Mucosa of descending colon (tissue), 3 donors: ENCODE measurements at regions not wholly inside any gene's neighbourhood (a gene's known extent, or its start where the extent isn't known, plus 50 kb on each side); places are given as distances from the start of the nearest gene placed in this dataset.
"Not testable (repeated sequence)": the region's sequence is repeated elsewhere in the genome, so short reads cannot be mapped to it uniquely, and the experiment has no call there.

ENCODE experiments used
- ATAC-seq: fragments of 200-7000 bp; cut with Tn5 transposase; one replicate; pipeline ENCODE4 v1.9.1; 2020; ENCODE audit warnings: mild to moderate bottlenecking, moderate library complexity
- DNase-seq, 3 donors: peaks; one replicate each; pipeline ENCODE4 v3.0.0-alpha.2; 2020
- H3K36me3 ChIP-seq: fragments of 200-600 bp; one replicate; pipeline ENCODE4 v1.8.0; 2021; ENCODE audit warnings: low read depth, mild to moderate bottlenecking
- H3K4me1 ChIP-seq: fragments of 200-600 bp; one replicate; pipeline ENCODE4 v1.8.0; 2021; ENCODE audit warnings: low read depth, mild to moderate bottlenecking
- H3K4me3 ChIP-seq: fragments of 200-600 bp; one replicate; pipeline ENCODE4 v1.8.0; 2021; ENCODE audit warnings: mild to moderate bottlenecking
- H3K9me3 ChIP-seq: fragments of 200-600 bp; one replicate; pipeline ENCODE4 v1.8.0; 2021; ENCODE audit warnings: mild to moderate bottlenecking
- intact Hi-C, 2 donors: fragments of 100-400 bp; cut with DNase I in 1 of 2; cut with micrococcal nuclease in 1 of 2; formaldehyde crosslinking; loops; one replicate each; pipeline versions ENCODE4 v1.11.0 to v1.11.1; 2022; cut with DNase I, micrococcal nuclease
- TF ChIP-seq, protein P1 (sequence below): fragments of 200-600 bp; IDR thresholded peaks from one replicate; pipeline ENCODE4 v1.8.0; 2022; ENCODE audit warnings: antibody characterized with exemption, mild to moderate bottlenecking
- donor health status: DM: no; HTN: no; CAD: no; lungs with moderate emphysema.
- donor health status: DM: no; HTN: no; CAD: no.
- donor health status: DM: no; HTN: yes; CAD: no.

DNA sequence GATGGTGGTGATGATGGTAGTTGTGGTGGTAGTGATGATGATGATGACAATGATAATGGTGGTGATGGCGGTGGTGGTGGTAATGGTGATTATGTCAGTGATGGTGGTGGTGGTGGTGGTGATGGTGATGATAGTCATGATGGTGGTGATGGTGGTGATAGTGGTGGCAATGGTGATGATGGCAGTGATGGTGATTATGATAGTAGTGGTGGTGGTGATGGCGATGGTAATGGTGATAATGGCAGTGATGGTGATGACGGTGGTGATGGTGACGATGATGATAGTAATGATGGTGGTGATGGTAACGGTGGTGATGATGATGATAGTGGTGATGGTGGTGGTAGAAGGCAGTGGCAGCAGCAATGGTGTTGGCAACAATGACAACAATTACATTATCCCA is 55.3 kb downstream of the RBFOX3 start:
- intact Hi-C loops: no loop called here
- ATAC-seq (no peak), DNase-seq (no peak)
- Histone ChIP-seq H3K4me3 (no peak overlapping the region), H3K4me1 (no peaks in the 10 kb centered on the region), H3K9me3 (no peaks in the 10 kb centered on the region), H3K36me3 (no peaks in the 10 kb centered on the region)
- TF ChIP-seq, protein P1, sequence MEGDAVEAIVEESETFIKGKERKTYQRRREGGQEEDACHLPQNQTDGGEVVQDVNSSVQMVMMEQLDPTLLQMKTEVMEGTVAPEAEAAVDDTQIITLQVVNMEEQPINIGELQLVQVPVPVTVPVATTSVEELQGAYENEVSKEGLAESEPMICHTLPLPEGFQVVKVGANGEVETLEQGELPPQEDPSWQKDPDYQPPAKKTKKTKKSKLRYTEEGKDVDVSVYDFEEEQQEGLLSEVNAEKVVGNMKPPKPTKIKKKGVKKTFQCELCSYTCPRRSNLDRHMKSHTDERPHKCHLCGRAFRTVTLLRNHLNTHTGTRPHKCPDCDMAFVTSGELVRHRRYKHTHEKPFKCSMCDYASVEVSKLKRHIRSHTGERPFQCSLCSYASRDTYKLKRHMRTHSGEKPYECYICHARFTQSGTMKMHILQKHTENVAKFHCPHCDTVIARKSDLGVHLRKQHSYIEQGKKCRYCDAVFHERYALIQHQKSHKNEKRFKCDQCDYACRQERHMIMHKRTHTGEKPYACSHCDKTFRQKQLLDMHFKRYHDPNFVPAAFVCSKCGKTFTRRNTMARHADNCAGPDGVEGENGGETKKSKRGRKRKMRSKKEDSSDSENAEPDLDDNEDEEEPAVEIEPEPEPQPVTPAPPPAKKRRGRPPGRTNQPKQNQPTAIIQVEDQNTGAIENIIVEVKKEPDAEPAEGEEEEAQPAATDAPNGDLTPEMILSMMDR: no peak

DNA sequence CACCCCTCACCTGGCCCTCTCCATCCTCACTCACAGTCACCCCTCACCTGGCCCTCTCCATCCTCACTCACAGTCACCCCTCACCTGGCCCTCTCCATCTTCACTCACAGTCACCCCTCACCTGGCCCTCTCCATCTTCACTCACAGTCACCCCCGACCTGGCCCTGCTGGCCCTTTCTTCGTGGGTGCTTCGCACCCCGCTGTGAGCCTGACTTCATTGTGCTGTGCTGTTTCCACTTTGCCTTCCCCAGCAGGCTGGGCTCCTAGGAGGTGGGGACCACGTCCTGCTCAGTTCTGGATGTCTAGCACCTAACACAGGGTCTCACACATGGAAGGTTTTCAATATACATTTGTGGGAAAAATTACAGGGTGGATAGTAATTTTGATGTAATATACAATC is 56.5 kb downstream of the RBFOX3 start:
- H3K4me1 ChIP-seq: not testable (repeated sequence)

DNA sequence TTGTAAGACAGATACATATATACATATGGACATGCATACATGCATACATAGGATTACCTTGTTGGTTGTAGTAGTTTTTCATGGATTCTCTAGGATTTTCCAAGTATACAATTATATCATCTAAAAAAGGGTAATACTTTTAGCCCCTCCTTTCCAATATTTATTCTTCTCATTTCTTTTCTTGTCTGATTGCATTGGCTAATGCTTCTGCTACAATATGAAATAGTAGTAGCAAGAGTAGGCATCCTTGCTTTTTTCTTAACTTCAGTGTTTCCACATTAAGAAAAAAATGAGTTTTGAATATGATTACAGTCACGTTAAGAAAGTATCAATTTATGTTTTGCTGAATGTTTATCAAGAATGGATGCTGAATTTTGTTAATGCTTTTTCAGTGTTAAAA is 58.0 kb downstream of the RBFOX3 start:
- H3K36me3 ChIP-seq: no peaks in the 10 kb centered on the region
- H3K4me1 ChIP-seq: no peaks in the 10 kb centered on the region
- TF ChIP-seq, protein P1: no peak
- no peak for ATAC-seq
- no peaks in the 10 kb centered on the region for H3K9me3 ChIP-seq
- no peak for DNase-seq
- H3K4me3 ChIP-seq: no peak overlapping the region
- intact Hi-C loops: no loop called here

More for the DNA sequence above, 56.5 kb downstream of the RBFOX3 start:
- intact Hi-C loops, H3K9me3 ChIP-seq, H3K36me3 ChIP-seq, H3K4me3 ChIP-seq, ATAC-seq: not testable (repeated sequence)
- peak in 1 of 3 donors; percentile 4 for DNase-seq

DNA sequence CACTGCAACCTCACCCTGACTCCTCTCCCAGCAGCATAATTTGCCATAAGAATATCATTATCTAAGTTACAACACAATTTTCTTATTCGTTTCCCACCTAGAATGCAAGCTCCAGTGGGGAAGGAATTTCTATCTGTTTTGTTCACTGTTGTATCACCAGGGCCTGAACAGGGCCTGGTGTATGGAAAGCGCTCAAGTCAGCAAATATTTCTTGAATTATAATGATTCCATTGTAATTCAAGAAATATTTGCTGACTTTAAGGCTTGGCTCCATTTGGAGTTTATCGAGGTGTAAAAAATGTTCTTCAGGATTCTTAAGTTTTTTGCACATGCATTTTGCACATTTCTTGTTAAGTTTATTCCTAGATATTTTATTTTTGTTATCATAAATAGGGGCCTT is 58.4 kb downstream of the RBFOX3 start:
- H3K4me3 ChIP-seq: no peak overlapping the region
- DNase-seq (no peak), ATAC-seq (no peak)
- H3K4me1 ChIP-seq: no peaks in the 10 kb centered on the region
- no peaks in the 10 kb centered on the region for H3K9me3 ChIP-seq
- intact Hi-C loops: no loop called here
- TF ChIP-seq, protein P1: no peak
- no peaks in the 10 kb centered on the region for H3K36me3 ChIP-seq

DNA sequence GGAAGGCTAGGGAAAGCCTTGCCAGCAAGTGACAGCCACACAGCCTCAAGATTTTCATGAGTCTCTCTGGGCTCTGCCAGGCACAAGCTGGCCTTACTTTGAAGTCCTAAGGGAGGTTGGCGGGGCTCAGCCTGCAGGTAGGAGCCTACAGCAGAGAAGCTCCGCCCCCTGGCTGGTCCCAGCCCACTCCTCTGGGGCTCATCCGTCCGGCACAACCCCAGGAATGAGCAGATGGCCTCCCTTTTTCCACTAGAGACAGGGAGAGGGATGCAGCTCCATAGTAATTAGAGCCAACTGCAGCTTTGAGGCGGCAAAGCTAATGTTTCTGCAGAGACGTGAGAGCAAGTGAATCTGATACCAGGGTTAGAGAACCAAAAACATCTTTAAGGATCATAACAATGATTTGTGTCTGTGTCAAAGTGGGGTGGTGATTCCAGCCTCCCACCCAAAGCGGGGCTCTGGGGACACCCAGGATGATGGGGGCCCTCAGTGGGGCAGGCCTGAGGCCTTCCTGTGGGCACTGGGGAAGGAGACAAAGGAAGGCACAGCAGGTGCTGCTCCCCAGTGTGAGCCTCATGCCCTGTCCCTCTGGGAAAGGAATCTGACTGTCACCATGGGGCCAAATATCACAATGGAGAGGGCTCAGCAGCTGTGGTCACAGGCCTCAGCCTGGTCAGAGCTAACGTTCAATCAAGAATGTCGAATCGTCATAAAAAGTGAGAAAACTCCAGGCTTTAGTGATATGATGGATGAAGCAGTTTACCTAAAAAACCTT is 61.5 kb downstream of the RBFOX3 start:
- no peaks in the 10 kb centered on the region for H3K4me1 ChIP-seq
- intact Hi-C loops: no loop called here
- no peak overlapping the region for H3K4me3 ChIP-seq
- ATAC-seq (no peak), DNase-seq (peak in 1 of 3 donors; percentile 7)
- no peaks in the 10 kb centered on the region for H3K36me3 ChIP-seq
- no peaks in the 10 kb centered on the region for H3K9me3 ChIP-seq
- TF ChIP-seq, protein P1: no peak

DNA sequence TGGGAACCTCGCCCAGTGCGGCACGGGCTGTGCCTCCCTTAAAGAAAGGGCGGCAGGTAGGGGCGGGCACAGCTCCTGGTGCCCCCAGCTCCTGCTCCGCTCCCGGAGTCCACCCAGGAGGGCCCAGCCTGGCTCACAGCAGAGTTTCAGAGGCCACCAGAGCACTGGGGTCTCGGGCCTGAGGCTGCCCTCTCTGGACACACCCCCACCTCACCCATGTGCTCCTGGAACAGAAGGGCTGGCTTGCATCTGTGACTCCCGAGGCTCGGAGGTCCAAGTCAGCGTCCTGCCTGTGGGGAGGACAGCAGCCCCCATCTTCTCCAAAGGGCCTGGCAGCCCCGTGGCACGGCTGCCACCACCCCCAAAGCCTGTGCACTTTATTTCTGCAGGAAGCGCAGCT is 62.7 kb downstream of the RBFOX3 start:
- ATAC-seq (no peak), DNase-seq (no peak)
- H3K4me1 ChIP-seq: no peaks in the 10 kb centered on the region
- intact Hi-C loops: no loop called here
- H3K9me3 ChIP-seq: no peaks in the 10 kb centered on the region
- H3K4me3 ChIP-seq: no peak overlapping the region
- H3K36me3 ChIP-seq: no peaks in the 10 kb centered on the region
- TF ChIP-seq, protein P1: no peak
